ENCODE measurements at regions not wholly inside any gene's neighbourhood (a gene's known extent, or its start where the extent isn't known, plus 50 kb on each side); places are given as distances from the start of the nearest gene placed in this dataset.

- TF ChIP-seq CTCF (IDR thresholded peaks at IDR 0.05; ENCODE audit: low read depth, low read length): no peak
- TF ChIP-seq EZH2phosphoT487 (IDR thresholded peaks at IDR 0.05; ENCODE audit: low read depth): no peak
These were observed 838.4 kb downstream of the QKI start for GRCh38 chr6:164252948-164253347.
